Neuronal stem cell (in vitro differentiated cells): ENCODE measurements at regions not wholly inside any gene's neighbourhood (a gene's known extent, or its start where the extent isn't known, plus 50 kb on each side); places are given as distances from the start of the nearest gene placed in this dataset.
A peak's percentile ranks its signal among the peaks of the same experiment; 100 is the strongest.

Experiments
- DNase-seq: peaks from one replicate; pipeline ENCODE4 v3.0.0-alpha.2; 2013; ENCODE audit warnings: low spot score
- H2AFZ ChIP-seq: one replicate; pipeline ENCODE4 v1.6.1; 2013; ENCODE audit warnings: mild to moderate bottlenecking, low read length, inconsistent platforms
- H2AK5ac ChIP-seq: 2 replicates; pipeline ENCODE4 v1.6.1; 2013; ENCODE audit warnings: low read depth, mild to moderate bottlenecking, inconsistent platforms, low read length, moderate library complexity, mixed read lengths
- H2BK120ac ChIP-seq: 2 replicates; pipeline ENCODE4 v1.6.1; 2013; ENCODE audit warnings: low read depth, mild to moderate bottlenecking, inconsistent platforms, low read length, moderate library complexity, mixed read lengths
- H2BK12ac ChIP-seq: one replicate; pipeline ENCODE4 v1.6.1; 2013; ENCODE audit warnings: low read length, inconsistent platforms
- H2BK15ac ChIP-seq: 2 replicates; pipeline ENCODE4 v1.6.1; 2013; ENCODE audit warnings: mild to moderate bottlenecking, low read length, inconsistent platforms, mixed read lengths
- H2BK5ac ChIP-seq: one replicate; pipeline ENCODE4 v1.6.1; 2013; ENCODE audit warnings: inconsistent platforms, mild to moderate bottlenecking, low read length, moderate library complexity
- H3K14ac ChIP-seq: one replicate; pipeline ENCODE4 v1.6.1; 2013; ENCODE audit warnings: low read length, inconsistent platforms
- H3K18ac ChIP-seq: 2 replicates; pipeline ENCODE4 v1.6.1; 2013; ENCODE audit warnings: low read length, inconsistent platforms
- H3K23ac ChIP-seq: 2 replicates; pipeline ENCODE4 v1.6.1; 2013; ENCODE audit warnings: low read depth, mild to moderate bottlenecking, mixed read lengths, low read length, inconsistent platforms; ENCODE audit not compliant: poor library complexity
- H3K27ac ChIP-seq: replicated peaks from 3 replicates; pipeline ENCODE4 v1.5.1; 2013; ENCODE audit warnings: low read length, inconsistent platforms
- H3K27me3 ChIP-seq, 3 experiments: 2 replicates each; pipeline ENCODE4 v1.6.1; 2013; ENCODE audit warnings: low read length in 3 of 3, mild to moderate bottlenecking in 2 of 3, inconsistent platforms in 1 of 3, low read depth in 1 of 3, mixed read lengths in 1 of 3, moderate library complexity in 1 of 3; ENCODE audit not compliant: control insufficient read depth in 3 of 3, insufficient read depth in 3 of 3
- H3K36me3 ChIP-seq, 2 donors: replicated peaks in 1 of 2; 2 replicates each; pipeline ENCODE4 v1.6.1; 2013; ENCODE audit warnings: low read length in 2 of 2; ENCODE audit not compliant: control insufficient read depth in 2 of 2, insufficient read depth in 2 of 2
- H3K4ac ChIP-seq: 2 replicates; pipeline ENCODE4 v1.6.1; 2013; ENCODE audit warnings: inconsistent platforms, mild to moderate bottlenecking, low read length, moderate library complexity
- H3K4me1 ChIP-seq, 2 donors: 1 replicate in 1 of 2; 2 replicates in 1 of 2; pipeline ENCODE4 v1.6.1; 2013; ENCODE audit warnings: low read length in 2 of 2, low read depth in 1 of 2; ENCODE audit not compliant: control insufficient read depth in 2 of 2, insufficient read depth in 1 of 2
- H3K4me2 ChIP-seq: one replicate; pipeline ENCODE4 v1.6.1; 2013; ENCODE audit warnings: mild to moderate bottlenecking, low read length, inconsistent platforms; ENCODE audit not compliant: insufficient read depth, poor library complexity, severe bottlenecking
- H3K4me3 ChIP-seq, 2 donors: 2 replicates each; pipeline ENCODE4 v1.5.1; 2013; ENCODE audit warnings: low read length in 2 of 2, mild to moderate bottlenecking in 2 of 2, inconsistent platforms in 1 of 2, moderate library complexity in 1 of 2
- H3K79me1 ChIP-seq: one replicate; pipeline ENCODE4 v1.6.1; 2013; ENCODE audit warnings: low read depth, mild to moderate bottlenecking, inconsistent platforms, low read length, moderate library complexity
- H3K9ac ChIP-seq: one replicate; pipeline ENCODE4 v1.6.1; 2013; ENCODE audit warnings: mild to moderate bottlenecking, low read depth, low read length, inconsistent platforms; ENCODE audit not compliant: poor library complexity
- H3K9me3 ChIP-seq, 2 donors: replicated peaks in 1 of 2; 2 replicates each; pipeline versions ENCODE3 to v1.6.1; 2013; ENCODE audit warnings: low read length in 2 of 2, mild to moderate bottlenecking in 2 of 2, inconsistent platforms in 1 of 2, low read depth in 1 of 2, mixed read lengths in 1 of 2, moderate library complexity in 1 of 2; ENCODE audit not compliant: control insufficient read depth in 2 of 2, insufficient read depth in 1 of 2
- H4K8ac ChIP-seq: one replicate; pipeline ENCODE4 v1.6.1; 2013; ENCODE audit warnings: low read depth, mild to moderate bottlenecking, inconsistent platforms, low read length, moderate library complexity
- H4K91ac ChIP-seq: one replicate; pipeline ENCODE4 v1.6.1; 2013; ENCODE audit warnings: low read length, low read depth, mild to moderate bottlenecking, inconsistent platforms; ENCODE audit not compliant: poor library complexity
- WGBS, 2 donors: extraction: QIAGEN DNeasy Blood & Tissue Kit; methylation state at CpG; one replicate each; pipeline ENCODE4 v1.1.7; 2013; ENCODE audit warnings: missing lambda C conversion rate in 2 of 2, mixed read lengths in 1 of 2; ENCODE audit not compliant: insufficient read length in 2 of 2, insufficient replicate concordance in 1 of 2; ENCODE audit errors: extremely low coverage in 2 of 2; 5-methylcytosine and 5-hydroxymethylcytosine counted together

DNA sequence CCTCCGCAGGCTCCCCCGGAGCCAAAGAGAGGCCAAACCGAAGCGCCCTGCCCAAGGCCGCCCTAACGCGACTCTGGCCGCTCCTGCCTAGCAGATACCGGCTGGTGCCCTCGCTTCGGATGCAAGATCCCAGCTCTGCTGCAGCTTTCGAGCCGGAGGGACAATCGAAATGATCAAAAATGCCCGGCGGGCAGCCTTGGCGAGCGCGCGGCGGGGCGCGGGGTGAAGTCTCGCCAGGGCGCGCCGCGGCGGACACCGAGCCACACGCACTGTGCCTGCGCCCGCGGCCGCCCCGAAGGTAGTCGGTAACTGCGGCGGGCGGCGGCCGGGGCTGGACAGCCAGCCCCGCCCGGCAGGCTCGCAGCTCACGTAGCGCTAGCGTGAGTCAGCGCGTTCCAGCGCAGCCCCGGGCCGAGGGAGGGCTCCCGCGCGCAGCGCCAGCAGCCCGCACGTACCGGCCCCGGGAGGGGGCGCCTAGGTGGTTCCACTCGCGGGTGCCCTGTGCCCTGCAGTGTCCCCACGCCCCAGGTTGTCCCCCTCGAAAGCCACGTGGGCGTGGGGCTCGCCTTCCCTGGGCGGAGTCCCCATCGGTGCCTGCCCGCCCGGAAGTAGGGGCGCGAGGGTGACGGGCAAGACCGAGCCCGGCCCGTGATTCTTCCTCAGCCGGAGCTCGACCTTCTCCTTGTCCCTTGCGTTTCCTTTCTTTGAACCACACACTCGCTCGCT, 109.2 kb upstream of the EGLN3 start:
- H3K27me3 ChIP-seq, result peaks cover 0 to 42% (median 0%) of the 10 kb centered on the region in 3 experiments
- H2BK5ac ChIP-seq, result peak overlapping the region; percentile 84
- peak overlapping the region; percentile 54 for H4K91ac ChIP-seq
- peak overlapping the region; percentile 85 for H3K14ac ChIP-seq
- WGBS, 2 donors, result no CpG with 5 or more reads among the region's 84 CpGs
- H3K23ac ChIP-seq, result peak overlapping the region; percentile 59
- H3K9me3 ChIP-seq, result no peaks in the 10 kb centered on the region
- H3K18ac ChIP-seq, result peak overlapping the region; percentile 99
- H3K9ac ChIP-seq, result peak overlapping the region; percentile 85
- peak overlapping the region; percentile 75 for H3K4me2 ChIP-seq
- H2AK5ac ChIP-seq, result no peak overlapping the region
- peaks cover 0 to 11% of the 10 kb centered on the region in 2 donors for H3K4me1 ChIP-seq
- peak overlapping the region; percentile 97 for H2BK15ac ChIP-seq
- peak overlapping the region; percentile 66 for H2BK12ac ChIP-seq
- H3K4ac ChIP-seq, result no peak overlapping the region
- peak overlapping the region; percentile 75 for H2BK120ac ChIP-seq
- H3K27ac ChIP-seq, result no peak overlapping the region
- H3K79me1 ChIP-seq, result no peaks in the 10 kb centered on the region
- H3K4me3 ChIP-seq, result peak overlapping the region; percentile 47 to 81
- peak; percentile 66 for DNase-seq
- peak overlapping the region; percentile 97 for H2AFZ ChIP-seq
- no peaks in the 10 kb centered on the region for H3K36me3 ChIP-seq
- peak overlapping the region; percentile 86 for H4K8ac ChIP-seq

DNA sequence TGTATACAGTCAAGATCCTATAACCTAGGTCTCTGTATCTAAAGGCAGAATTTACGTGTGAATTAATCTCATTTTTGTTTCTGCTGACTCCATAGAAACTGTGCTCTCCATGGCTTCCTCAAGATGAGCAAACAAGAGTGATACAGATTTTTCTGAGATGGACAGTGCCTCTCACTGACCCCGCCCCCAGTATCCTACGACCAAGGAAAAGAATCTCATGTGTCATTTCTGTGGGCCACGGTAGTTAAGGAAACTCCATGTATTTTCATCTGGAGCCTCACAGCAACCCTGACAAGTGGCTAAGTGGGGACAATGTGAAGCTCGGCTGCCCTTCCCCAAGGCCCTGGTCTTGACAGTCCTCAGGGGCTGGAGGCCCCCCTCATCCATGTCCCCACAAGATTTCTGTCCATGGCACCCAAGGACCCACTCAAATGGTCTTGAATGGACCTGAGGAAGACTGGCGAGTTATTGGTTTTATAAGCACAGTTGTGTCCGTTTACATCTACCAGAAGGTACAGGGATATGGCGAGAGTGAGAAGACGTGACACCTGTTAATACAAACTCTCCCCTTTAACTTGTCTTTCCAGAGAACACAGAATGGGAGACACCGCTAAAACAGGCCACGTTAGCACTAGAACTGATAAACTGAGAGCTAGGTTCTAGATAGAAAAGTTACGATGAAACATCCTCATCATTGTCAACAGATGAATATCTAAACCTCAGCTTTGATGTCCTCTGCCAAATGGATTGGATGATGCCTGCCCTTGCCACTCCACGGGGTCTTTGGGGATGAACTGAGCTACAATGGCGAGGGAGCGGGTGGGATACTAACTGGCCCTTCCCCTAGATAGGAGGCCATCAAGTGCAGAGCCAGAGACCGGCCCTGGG, 108.4 kb upstream of the EGLN3 start:
- Histone ChIP-seq H2BK15ac (peak overlapping the region; percentile 97), H2BK12ac (peak overlapping the region; percentile 66), H3K9ac (peak overlapping the region; percentile 78), H3K4me1 (peaks cover 0 to 11% of the 10 kb centered on the region in 2 donors), H3K27ac (no peak overlapping the region), H3K4ac (no peak overlapping the region), H2BK5ac (peak overlapping the region; percentile 84), H3K79me1 (no peaks in the 10 kb centered on the region), H4K91ac (no peak overlapping the region), H4K8ac (no peak overlapping the region), H3K9me3 (no peaks in the 10 kb centered on the region), H3K36me3 (no peaks in the 10 kb centered on the region), H3K23ac (peak overlapping the region; percentile 59), H2AK5ac (peak overlapping the region; percentile 78), H2BK120ac (peak overlapping the region; percentile 75), H3K27me3 (peaks cover 0 to 42% (median 0%) of the 10 kb centered on the region in 3 experiments), H3K4me3 (peak overlapping the region; percentile 47 to 81), H3K14ac (no peak overlapping the region), H3K18ac (peak overlapping the region; percentile 99), H3K4me2 (peak overlapping the region; percentile 75), H2AFZ (peak overlapping the region; percentile 97)
- DNase-seq, result no peak
- WGBS, 2 donors, result no CpG with 5 or more reads among the region's 16 CpGs

DNA sequence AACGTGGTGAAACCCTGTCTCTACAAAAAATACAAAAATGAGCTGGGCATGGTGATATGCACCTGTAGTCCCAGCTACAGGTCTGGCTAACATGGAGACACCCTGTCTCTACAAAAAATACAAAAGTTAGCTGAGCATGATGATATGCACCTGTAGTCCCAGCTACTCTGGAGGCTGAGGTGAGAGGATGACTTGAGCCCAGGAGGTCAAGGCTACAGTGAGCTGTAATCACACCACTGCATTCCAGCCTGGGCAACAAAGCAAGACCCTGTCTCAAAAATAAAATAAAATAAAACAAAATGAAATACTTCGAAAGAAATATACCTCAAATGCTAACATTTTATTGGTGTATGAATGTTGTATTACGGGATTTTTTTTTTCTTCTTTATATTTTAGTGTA, 107.6 kb upstream of the EGLN3 start:
- no peak for DNase-seq
- Histone ChIP-seq H4K8ac (no peak overlapping the region), H3K79me1 (no peaks in the 10 kb centered on the region), H3K27me3 (peaks cover 0 to 37% (median 0%) of the 10 kb centered on the region in 3 experiments), H3K23ac (no peak overlapping the region), H2AK5ac (no peak overlapping the region), H3K9ac (no peak overlapping the region), H2BK15ac (no peak overlapping the region), H2BK120ac (no peak overlapping the region), H3K4me1 (peaks cover 0 to 9% of the 10 kb centered on the region in 2 donors), H3K27ac (no peak overlapping the region), H4K91ac (no peak overlapping the region), H3K4ac (no peak overlapping the region), H2BK12ac (no peak overlapping the region), H2AFZ (no peak overlapping the region), H3K4me2 (no peak overlapping the region), H2BK5ac (no peak overlapping the region), H3K4me3 (no peak overlapping the region), H3K9me3 (no peaks in the 10 kb centered on the region), H3K14ac (no peak overlapping the region), H3K36me3 (no peaks in the 10 kb centered on the region), H3K18ac (no peak overlapping the region)
- WGBS, 2 donors, result no CpG with 5 or more reads among the region's 3 CpGs

DNA sequence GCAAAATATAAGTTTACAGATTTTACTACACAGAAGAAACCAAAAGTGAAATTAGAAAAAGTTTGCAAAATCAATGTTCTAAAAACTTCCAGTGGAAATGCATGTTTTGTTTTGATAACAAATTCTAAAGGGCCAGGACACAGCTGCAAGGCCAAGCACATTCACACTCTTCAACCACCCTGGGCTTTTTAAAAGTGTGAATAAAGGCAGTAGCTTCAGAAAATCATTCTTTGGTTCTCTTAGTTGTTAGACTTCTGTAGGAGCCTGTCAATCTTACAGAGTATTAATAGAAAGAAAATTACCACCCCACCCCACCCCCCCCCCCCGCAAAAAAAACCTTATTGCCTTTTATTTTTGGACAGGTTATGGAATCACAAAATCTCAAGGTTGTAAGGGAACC, 105.2 kb upstream of the EGLN3 start:
- Histone ChIP-seq H2BK12ac (no peak overlapping the region), H2BK120ac (no peak overlapping the region), H3K27me3 (peaks cover 0 to 29% (median 0%) of the 10 kb centered on the region in 3 experiments), H2BK5ac (no peak overlapping the region), H3K4me3 (no peak overlapping the region), H3K4me2 (no peak overlapping the region), H3K9me3 (no peaks in the 10 kb centered on the region), H3K23ac (no peak overlapping the region), H4K8ac (no peak overlapping the region), H3K14ac (no peak overlapping the region), H2AFZ (no peak overlapping the region), H4K91ac (no peak overlapping the region), H2AK5ac (no peak overlapping the region), H3K27ac (no peak overlapping the region), H3K9ac (no peak overlapping the region), H3K4me1 (peaks cover 0 to 9% of the 10 kb centered on the region in 2 donors), H2BK15ac (no peak overlapping the region), H3K4ac (no peak overlapping the region), H3K79me1 (no peaks in the 10 kb centered on the region), H3K36me3 (no peaks in the 10 kb centered on the region), H3K18ac (no peak overlapping the region)
- DNase-seq, result no peak
- WGBS, 2 donors, result no CpG with 5 or more reads among the region's 1 CpG
